ENCODE measurements at regions not wholly inside any gene's neighbourhood (a gene's known extent, or its start where the extent isn't known, plus 50 kb on each side); places are given as distances from the start of the nearest gene placed in this dataset.
A peak's percentile ranks its signal among the peaks of the same experiment; 100 is the strongest.

GRCh38 chr4:96677499-96677898, 837.6 kb downstream of the PDHA2 start:
- no peaks in the 10 kb centered on the region for H3K36me3 ChIP-seq (ENCODE audit: control insufficient read depth in 2 of 2, extremely low read depth in 1 of 2, insufficient read depth in 2 of 2, low read length in 2 of 2)
- ChIA-PET CTCF (interaction anchor here (1.0 kb wide), 1 partner anchor 15 kb away, joined by 3 read pairs; no protein-coding TSS in a partner anchor), POLR2A (no interaction called here)
- no peaks in the 10 kb centered on the region for H3K9me1 ChIP-seq (replicated peaks; ENCODE audit: control insufficient read depth, extremely low read depth, insufficient read depth, low read length)
- H3K27me3 ChIP-seq (ENCODE audit: control insufficient read depth in 2 of 2, insufficient read depth in 2 of 2, low read length in 2 of 2) = no peaks in the 10 kb centered on the region
- no peak overlapping the region for H2AFZ ChIP-seq (ENCODE audit: low read depth, low read length)
- H4K20me1 ChIP-seq (replicated peaks; ENCODE audit: control insufficient read depth, extremely low read depth, insufficient read depth, low read length) = no peaks in the 10 kb centered on the region
- H3K79me2 ChIP-seq (ENCODE audit: control insufficient read depth, insufficient read depth, low read length) = no peaks in the 10 kb centered on the region
- no TSS peak for BruUV-seq (replicated peaks)
- H3K4me1 ChIP-seq (ENCODE audit: control insufficient read depth, extremely low read depth, insufficient read depth, low read length) = peaks cover 39% of the 10 kb centered on the region
- dilution Hi-C loops (cut with MboI; ENCODE audit: extremely low pct_ligation_motif_present, low sequenced_read_pairs) (no loop called here), intact Hi-C loops (cut with micrococcal nuclease) (no loop called here)
- no peaks in the 10 kb centered on the region for H3K9me3 ChIP-seq (replicated peaks; ENCODE audit: control insufficient read depth, insufficient read depth, low read length)
- H3K9ac ChIP-seq (replicated peaks; ENCODE audit: extremely low read depth, insufficient read depth, low read length) = no peak overlapping the region
- no peak overlapping the region for H3K4me3 ChIP-seq (replicated peaks in 1 of 3; ENCODE audit: insufficient read depth in 1 of 3, low read depth in 1 of 3, low read length in 3 of 3)
- H3K27ac ChIP-seq (ENCODE audit: insufficient read depth, low read depth, low read length) = peak overlapping the region; percentile 53
- FAIRE-seq (no peak), DNase-seq (ENCODE audit: low read depth, low spot score) (peak; percentile 59)
- TF ChIP-seq MAX (IDR thresholded peaks at IDR 0.05; ENCODE audit: insufficient read depth, insufficient read length) (no peak), JUN (IDR thresholded peaks at IDR 0.05; ENCODE audit: borderline replicate concordance, insufficient read depth, insufficient read length, low read depth) (peak; percentile 40), GATA2 (IDR thresholded peaks at IDR 0.05; ENCODE audit: insufficient read depth, insufficient read length, low read depth, low read length) (no peak), POLR2A (IDR thresholded peaks at IDR 0.05; ENCODE audit: low read depth, low read length) (no peak), FOS (IDR thresholded peaks at IDR 0.05; ENCODE audit: borderline replicate concordance, insufficient read depth, low read length) (peak; percentile 76)
- H3K4me2 ChIP-seq (ENCODE audit: insufficient read depth, low read length) = peak overlapping the region; percentile 25

GRCh38 chr4:96681218-96681617, 841.3 kb downstream of the PDHA2 start:
- Histone ChIP-seq H2AFZ (ENCODE audit: low read depth, low read length) (no peak overlapping the region), H3K4me2 (ENCODE audit: insufficient read depth, low read length) (no peak overlapping the region), H3K27ac (ENCODE audit: insufficient read depth, low read depth, low read length) (no peak overlapping the region), H4K20me1 (replicated peaks; ENCODE audit: control insufficient read depth, extremely low read depth, insufficient read depth, low read length) (no peaks in the 10 kb centered on the region), H3K4me3 (replicated peaks in 1 of 3; ENCODE audit: insufficient read depth in 1 of 3, low read depth in 1 of 3, low read length in 3 of 3) (no peak overlapping the region), H3K9ac (replicated peaks; ENCODE audit: extremely low read depth, insufficient read depth, low read length) (no peak overlapping the region), H3K9me1 (replicated peaks; ENCODE audit: control insufficient read depth, extremely low read depth, insufficient read depth, low read length) (no peaks in the 10 kb centered on the region), H3K4me1 (ENCODE audit: control insufficient read depth, extremely low read depth, insufficient read depth, low read length) (peaks cover 17% of the 10 kb centered on the region), H3K9me3 (replicated peaks; ENCODE audit: control insufficient read depth, insufficient read depth, low read length) (no peaks in the 10 kb centered on the region), H3K36me3 (ENCODE audit: control insufficient read depth in 2 of 2, extremely low read depth in 1 of 2, insufficient read depth in 2 of 2, low read length in 2 of 2) (no peaks in the 10 kb centered on the region), H3K27me3 (ENCODE audit: control insufficient read depth in 2 of 2, insufficient read depth in 2 of 2, low read length in 2 of 2) (no peaks in the 10 kb centered on the region), H3K79me2 (ENCODE audit: control insufficient read depth, insufficient read depth, low read length) (no peaks in the 10 kb centered on the region)
- FAIRE-seq (no peak), DNase-seq (ENCODE audit: low read depth, low spot score) (no peak)
- intact Hi-C loops (cut with micrococcal nuclease) (no loop called here), dilution Hi-C loops (cut with MboI; ENCODE audit: extremely low pct_ligation_motif_present, low sequenced_read_pairs) (no loop called here)
- BruUV-seq (replicated peaks) = no TSS peak
- ChIA-PET POLR2A (no interaction called here), CTCF (no interaction called here)
- TF ChIP-seq FOS (IDR thresholded peaks at IDR 0.05; ENCODE audit: borderline replicate concordance, insufficient read depth, low read length) (no peak), CTCF (IDR thresholded peaks at IDR 0.05; ENCODE audit: extremely low read depth in 1 of 2, insufficient read depth in 1 of 2, low read depth in 1 of 2, low read length in 2 of 2) (no peak), POLR2AphosphoS5 (IDR thresholded peaks at IDR 0.05; ENCODE audit: insufficient read depth, low read depth, low read length) (no peak), JUN (IDR thresholded peaks at IDR 0.05; ENCODE audit: borderline replicate concordance, insufficient read depth, insufficient read length, low read depth) (no peak), MAX (IDR thresholded peaks at IDR 0.05; ENCODE audit: insufficient read depth, insufficient read length) (no peak), POLR2A (IDR thresholded peaks at IDR 0.05; ENCODE audit: low read depth, low read length) (no peak), GATA2 (IDR thresholded peaks at IDR 0.05; ENCODE audit: insufficient read depth, insufficient read length, low read depth, low read length) (no peak)
